Pulmonary artery endothelial cell (primary cell): ENCODE measurements at regions not wholly inside any gene's neighbourhood (a gene's known extent, or its start where the extent isn't known, plus 50 kb on each side); places are given as distances from the start of the nearest gene placed in this dataset.

Experiments used
- DNase-seq: peaks from one replicate; pipeline ENCODE4 v3.0.0-alpha.2; 2011; ENCODE audit warnings: low read depth, low spot score

DNA sequence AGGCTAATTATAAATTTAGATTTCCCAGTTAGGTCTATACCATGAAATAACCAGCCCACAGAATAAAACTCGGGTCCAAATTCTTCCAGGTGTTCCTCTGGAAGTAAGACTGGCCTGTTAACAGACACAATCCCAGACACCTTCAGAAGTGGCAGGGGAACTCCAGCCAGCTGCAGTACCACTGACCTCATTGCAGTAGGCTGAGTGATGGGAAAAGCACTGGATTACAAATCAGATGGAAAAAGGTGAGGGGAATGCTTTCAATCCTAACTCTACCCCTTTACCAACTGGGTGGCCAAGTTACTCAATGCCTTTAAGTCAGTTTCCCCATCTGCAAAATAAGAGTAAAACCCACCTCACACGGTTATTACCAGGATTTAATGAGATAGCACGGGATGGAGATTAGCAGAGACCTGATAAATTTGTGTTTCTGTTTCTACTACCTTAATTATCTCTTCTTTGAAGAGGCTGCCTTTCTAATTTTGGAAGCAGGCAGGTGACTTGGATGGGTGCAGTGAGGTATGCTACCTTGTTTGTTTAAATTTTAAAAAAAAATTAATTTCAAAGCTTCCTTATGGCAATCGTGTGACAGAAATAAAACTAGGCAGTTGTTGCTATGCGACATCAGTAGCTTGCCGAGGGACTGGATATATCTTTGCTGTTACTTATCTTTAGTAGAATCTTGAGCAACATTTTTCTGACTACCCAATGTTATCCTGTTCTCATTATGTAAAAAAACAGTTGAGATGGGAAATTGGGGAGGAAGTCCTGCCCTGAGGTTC is 167.3 kb upstream of the GRIN2B start:
- DNase-seq = no peak

DNA sequence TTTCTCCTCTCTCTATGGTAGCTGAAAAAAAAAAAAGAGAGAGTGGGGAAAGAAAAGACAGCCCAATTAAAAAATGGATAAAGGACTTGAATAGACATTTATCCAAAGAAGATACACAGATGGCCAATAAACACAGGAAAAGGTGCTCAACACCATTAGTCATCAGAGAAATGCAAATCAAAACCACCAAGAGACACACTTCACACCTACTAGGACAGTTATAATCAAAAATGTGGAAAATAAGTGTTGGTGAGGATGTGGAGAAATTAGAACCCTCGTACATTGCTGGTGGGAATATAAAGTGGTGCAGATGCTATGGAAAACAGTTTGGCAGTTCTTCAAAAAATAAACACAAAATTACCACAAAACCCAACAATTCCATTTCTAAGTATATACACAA is 172.4 kb upstream of the GRIN2B start:
- no peak for DNase-seq

DNA sequence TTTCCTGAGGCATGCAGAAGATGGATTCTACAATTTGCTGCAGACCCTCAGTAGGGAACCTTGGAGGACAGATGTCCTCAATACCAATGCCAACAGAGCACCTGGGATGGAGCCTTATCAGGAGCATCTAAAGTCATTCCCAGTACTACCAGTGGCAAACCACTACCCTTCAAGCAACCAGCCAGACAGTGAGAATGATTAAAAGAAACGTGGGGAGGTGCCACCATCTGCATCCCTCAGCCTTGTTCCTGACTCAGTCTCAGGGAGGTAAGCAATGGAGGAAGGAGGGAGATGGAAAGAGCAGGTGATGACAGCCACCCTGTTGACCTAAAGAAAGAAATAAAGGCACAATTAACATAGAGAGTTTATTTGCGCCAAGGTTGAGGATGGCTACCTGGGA is 175.2 kb upstream of the GRIN2B start:
- no peak for DNase-seq

DNA sequence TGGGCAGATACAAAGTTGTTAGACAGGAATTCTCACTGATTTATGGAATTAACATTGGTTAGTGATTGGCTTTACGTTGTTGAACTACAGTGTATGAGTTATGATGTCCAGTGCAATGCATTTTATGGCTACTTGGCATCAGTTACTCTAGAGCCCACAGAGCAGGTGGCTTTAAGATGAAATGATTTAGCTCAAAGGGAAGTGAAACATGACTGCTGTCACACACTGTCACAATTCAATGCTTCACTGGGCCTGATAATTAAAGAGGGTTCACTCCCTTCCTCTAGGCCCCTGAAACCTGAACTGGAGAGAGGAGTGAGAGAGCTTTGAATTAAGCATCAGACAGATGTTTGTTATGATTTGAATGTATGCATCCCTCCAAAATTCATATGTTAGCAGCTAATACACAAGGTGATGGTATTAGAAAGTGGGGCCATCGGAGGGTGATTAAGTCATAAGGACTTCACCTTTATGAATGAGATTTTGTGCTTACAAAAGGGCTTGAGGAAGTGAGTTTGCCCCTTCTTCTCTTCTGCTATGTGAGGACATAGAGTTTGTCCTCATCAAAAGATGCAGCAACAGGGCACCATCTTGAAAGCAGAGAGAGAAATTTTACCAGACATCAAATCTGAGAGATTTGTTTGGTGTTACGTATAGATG is 175.8 kb upstream of the GRIN2B start:
- no peak for DNase-seq

DNA sequence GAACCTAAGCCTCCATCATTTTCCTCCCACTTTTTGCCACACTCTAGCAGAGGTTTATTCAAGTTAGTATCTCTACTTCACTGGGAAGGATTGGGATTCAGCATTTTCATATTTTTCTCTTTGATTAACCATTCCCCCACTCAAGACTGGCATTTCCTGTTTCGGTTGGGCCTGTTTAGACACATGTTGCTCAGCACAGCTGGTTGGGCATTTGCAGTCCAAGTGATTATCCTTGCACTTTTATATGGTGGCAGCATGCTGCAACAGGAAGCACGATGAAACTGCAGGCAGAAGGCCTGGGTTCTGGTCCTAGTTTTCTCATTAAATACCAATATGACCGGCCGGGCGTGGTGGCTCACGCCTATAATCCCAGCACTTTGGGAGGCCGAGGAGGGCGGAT is 182.9 kb upstream of the GRIN2B start:
- DNase-seq = no peak

DNA sequence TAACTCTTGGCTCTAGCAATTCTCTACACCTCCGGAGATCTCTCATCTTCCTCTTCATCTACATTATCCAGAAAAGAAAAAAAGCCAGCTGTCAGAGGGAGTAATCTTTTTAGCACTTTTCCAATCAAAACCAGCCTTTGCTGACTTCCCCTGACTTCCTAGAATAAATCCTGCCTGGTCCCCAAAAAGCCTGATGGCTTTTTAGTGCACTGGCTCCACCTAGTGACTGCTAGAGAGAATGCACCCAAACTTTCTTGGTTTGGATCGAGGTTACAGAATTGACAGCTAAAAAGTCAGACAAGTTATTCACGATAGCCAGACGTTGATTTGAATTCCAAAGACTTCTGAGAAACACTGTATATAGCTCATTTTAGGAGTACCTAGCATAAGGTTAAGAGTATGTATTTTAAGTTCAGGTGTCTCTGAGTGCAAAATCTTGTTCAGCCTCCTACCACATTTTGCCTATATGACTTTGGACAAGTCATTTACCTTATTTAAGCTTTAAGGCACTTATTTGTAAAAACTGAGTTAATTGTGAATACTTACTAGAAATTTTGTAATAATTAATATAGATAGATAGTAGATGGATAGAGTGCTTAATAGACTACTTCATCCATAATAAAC is 185.7 kb upstream of the GRIN2B start:
- no peak for DNase-seq

DNA sequence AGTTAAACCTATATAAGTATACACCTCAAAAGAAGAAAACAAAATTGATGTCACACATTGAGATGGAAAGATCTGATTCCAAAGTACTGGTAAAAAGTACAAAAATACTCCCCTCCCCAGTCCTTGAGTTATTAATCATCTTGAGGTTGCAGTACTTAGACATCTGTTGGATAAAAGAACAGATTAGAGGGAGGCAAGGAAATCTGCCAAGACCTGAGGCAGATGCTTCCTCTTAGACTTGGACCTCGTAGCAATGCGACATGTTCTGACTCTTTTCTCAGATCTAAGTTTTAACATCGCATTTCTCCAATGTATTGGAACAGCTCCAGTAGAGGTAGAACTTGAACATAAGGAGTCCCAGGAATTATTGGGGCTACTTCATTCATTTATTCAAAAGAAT is 187.9 kb upstream of the GRIN2B start:
- DNase-seq = no peak

DNA sequence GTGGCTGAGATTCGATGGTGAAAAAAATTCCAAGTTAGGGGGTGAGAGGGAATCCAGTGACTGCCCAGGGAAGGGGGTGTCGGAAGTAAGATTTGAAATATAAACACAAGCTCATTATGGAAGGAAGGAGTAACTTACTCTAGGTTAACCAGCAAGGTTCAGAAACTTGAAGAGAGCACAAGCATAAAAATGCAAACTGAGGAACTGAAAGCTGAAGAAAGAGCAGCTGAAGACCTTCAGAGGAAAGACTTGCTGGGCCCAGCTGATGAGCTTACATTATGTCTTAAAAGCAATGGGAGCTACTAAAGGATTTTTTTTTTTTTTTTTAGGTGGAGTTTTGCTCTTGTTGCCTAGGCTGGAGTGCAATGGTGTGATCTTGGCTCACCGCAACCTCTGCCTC is 189.7 kb upstream of the GRIN2B start:
- no peak for DNase-seq

DNA sequence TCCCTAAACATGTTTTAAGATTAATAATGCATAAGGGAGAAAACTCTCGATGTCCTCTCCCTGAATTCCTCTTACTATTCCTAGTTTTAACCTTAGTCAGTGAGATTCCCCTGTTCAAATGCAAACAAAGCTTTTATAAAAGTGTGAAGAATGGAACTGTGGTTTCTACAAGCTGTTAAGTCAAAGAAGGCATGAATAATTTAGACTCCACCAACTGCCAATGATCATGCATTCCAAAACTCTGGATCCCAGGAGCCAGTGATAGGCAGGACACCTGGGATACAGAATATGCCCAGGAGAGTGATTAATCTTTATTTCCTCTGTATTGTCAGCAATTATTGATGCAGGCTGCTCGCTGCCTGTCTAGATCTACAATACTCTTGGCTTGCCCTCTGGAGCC is 190.3 kb upstream of the ATF7IP start:
- DNase-seq = no peak

DNA sequence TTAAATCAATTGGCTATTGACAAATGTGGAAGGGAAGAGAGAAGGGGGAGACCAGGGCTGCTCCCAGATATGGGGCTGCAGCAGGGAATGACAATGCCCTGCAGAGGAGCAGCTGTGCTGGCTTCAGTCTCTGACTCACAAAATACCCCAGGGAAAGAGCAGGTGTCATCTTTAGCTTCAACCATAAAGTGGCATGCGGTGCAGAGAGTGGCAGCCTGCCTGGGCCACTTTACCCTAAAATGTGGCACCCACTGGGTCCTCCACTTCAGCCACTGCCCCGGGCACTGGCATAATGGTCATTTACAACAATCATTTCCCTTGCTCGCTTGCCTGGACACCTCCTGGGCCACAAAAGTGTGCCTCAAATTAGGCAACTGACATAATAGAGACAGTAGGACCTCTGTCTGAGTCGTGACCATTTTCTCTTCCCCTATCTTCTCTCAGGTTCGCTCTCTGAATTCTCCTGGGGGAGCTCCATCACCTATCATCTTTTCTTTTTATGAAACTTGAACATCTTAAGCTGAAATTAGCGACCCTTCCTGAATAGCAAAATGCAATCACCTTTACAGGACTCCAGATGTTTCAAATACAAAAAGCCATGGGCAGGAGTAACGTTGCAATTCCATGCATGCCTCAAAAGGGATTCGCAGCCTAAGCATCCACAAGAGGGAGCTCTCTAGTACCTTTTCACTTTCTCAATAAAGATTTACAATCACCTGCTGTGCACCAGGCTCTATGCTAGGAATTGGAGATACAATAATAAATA is 179.9 kb upstream of the ATF7IP start:
- DNase-seq = no peak

DNA sequence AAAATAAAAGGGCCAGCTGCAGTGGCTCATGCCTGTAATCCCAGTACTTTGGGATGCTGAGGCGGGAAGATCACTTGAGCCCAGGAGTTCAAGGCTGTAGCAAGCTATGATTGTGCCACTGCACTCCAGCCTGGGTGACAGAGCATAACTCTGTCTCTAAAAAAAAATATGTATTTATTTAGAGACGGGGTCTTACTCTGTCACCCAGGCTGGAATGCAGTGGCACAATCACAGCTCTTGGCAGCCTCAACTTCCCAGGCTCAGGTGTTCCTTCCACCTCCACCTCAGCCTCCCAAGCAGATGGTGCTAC is 179.3 kb upstream of the ATF7IP start:
- DNase-seq = no peak

DNA sequence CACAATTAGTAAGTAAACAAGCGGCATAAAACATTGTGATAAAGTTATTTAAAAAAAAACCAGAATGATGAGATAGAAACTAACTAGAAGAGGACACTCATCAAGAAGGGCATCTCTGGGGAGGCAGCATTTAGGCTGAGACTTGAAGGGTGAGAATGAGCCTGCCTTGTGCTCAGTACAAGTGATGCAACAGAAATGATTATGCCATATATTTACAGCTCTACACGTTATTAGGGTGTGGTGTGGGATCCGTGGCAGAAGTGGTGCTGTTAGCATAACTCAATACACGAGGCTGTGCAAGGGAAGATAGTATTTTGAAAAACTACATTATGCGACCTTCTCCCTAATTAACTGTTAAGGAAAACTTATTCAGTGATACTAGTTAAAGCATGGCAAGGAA is 178.5 kb upstream of the ATF7IP start:
- DNase-seq = no peak

DNA sequence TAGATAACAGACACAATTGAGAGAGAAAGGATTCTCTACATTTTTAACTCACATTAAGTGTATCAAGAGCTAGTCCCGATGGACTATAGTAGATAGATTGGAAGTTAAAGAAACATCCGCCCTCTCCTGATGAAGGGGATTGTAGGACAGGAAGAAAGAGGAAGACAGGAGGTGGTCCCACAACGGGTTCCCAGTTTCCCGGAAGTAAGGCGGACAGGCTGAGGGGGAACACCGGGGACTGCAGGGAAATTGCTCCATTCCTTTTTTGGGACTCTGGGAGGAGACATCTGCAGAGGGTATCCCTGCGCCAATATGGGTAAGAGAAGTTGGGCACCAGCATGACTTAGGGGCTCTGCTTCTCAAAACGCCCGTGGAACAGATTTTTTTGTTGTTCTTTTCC is 177.5 kb upstream of the ATF7IP start:
- DNase-seq = no peak

DNA sequence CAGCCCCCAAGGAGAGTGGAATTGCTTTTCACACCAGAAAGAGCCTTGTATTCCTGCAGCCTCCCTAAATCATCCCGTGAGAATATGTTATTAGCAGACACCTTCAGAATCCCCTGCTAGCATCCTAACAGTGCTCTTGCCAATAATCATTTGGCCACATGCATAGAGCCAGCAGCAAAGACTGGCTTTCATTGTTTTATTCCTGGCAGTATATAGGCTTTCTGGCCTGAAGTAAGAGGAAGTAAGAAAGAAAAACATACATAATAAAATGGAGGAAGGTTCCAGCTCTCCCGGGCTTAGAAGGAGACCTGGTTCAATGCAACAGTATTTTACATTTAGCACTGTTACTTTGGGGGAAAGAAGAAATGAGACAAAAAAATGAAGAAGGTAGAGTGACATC is 176.7 kb upstream of the ATF7IP start:
- no peak for DNase-seq

DNA sequence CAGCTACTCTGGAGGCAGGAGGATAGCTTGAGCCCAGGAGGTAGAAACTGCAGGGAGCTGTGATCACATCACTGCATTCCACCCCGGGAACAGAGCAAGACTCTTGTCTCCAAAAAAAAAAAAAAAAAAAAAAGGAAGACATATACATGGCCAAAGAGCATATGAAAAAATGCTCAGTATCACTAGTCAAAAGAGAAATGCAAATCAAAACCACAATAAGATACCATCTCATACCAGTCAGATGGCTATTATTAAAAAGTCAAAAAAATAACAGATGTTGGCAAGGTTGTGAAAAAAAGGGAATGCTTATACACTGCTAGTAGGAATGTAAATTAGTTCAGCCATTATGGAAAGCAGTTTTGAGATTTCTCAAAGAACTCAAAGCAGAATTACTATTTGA is 174.8 kb upstream of the ATF7IP start:
- DNase-seq = no peak

DNA sequence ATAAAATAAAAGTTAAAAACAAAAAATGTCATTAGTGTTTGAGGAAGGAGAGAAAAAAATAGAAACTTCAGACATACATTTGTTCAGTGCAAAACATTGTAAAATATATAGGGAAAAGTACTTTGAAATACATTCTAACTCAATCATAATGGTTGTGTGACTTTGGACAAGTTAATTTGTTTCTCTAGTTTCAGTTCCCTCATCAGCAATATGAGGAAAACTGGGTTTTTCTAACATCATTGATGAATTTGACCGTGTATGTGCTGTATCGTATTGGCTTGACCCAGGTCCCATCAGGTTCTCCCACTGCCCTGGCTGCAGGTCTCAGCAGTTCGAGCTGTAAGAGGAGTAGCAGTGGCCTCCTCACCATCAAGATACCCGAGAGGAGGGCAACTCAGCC is 173.9 kb upstream of the ATF7IP start:
- no peak for DNase-seq

DNA sequence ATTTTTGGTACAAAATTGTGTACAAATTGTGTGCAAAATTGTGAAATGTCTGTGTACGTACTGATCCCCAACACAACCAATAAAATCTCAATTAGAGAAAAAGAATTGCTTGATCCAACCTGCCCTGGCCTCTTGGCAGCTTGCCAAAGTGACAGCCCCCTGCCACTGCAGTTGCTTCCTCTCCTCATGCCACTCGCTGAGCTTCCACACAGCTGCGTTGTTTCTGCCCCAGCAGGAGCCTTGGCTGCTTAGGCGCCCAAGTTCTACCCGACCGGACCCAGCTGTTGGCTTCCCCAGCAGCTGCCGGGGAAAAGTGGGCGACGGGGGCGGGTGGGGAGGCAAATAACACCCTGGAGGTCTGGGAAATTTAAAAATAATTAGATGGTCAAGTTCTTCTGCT is 171.8 kb upstream of the ATF7IP start:
- DNase-seq = no peak

DNA sequence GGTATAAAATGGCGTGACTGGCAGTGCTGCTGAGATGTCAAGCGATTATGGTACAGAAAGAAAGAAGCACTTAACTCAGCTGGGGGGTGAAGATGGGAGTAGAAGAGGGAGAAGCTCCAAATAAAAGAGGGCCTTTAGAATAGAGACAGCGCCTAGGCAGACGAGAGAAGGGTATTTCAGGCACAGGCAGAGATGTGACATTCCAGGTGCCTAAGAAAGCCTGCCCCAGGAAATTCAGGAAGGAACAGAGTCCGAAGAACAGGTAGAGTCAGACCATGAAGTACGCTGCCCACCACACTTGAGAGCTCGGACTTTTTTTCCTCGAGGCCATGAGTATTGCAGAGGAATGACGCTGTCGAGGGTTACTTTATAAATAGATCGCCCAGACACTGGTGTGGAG is 170.9 kb upstream of the ATF7IP start:
- DNase-seq = no peak

DNA sequence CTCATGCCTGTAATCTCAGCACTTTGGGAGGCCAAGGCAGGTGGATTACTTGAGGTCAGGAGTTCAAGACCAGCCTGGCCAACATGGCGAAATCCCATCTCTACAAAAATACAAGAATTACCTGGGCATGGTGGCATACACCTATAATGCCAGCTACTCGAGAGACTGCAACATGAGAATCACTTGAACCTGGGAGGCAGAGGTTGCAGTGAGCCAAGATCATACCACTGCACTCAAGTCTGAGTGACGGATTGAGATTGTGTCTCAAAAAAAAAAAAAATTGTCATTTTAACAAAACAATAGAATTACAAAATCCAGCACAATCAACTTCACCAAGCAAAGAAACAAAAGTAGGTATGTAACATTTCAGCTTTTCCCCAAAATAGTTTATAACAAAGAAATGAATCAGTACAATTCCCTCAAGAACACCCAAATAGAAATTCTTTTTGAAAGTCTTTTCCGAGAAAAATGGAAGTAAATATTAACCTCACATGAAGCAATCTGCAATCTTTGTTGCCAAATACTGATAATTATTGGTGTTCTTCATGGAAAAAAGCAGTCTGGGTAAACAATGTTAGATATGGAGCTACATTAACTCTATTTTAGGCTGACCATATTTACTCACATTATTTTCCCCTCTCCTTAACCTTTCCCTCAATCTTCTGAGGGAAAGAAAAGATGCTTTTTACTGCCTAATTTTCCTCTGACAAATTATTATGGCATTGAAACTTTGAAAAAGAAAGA is 165.9 kb upstream of the ATF7IP start:
- DNase-seq = no peak

DNA sequence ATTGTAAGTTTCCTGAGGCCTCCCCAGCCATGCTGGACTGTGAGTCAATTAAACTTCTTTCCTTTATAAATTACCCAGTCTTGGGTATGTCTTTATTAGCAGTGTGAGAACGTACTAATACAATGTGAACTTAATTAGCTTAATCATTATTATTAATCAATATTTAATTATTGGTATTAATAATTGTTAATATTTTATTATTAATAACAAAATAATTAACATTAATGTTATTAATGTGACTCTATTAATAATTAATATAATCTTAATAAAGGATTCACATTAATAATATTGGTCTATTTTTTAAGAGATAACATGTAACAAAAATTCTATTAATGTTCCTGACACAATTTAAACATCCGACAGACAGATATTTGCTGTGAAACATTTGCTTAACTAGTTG is 164.9 kb upstream of the ATF7IP start:
- DNase-seq = no peak

DNA sequence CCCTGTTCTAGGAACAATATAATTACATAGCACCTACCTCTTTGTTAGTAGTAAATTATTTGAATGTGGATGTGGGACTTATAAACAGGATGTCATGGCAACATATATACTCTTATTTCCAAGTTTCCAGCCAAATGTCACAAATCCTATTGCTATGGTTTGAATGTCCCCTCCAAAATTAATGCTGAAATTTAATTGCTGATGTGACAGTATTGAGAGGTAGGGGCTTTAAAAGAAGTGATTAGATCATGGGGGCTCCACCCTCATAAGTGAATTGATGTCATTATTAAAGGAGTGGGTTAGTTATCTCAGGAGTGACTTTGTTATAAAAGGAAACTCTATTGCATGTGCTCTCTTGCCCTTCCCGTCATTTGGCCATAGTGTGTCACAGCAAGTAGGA is 164.2 kb upstream of the ATF7IP start:
- DNase-seq = no peak
